Tibial artery (tissue), 4 donors: ENCODE measurements at regions not wholly inside any gene's neighbourhood (a gene's known extent, or its start where the extent isn't known, plus 50 kb on each side); places are given as distances from the start of the nearest gene placed in this dataset.

ENCODE experiments used
- DNase-seq, 2 donors: peaks; one replicate each; pipeline ENCODE4 v3.0.0-alpha.2; 2019
- H3K27ac ChIP-seq, 2 donors: fragments of 200-600 bp; sonication (generic) in 1 of 2; 1 replicate in 1 of 2; 2 replicates in 1 of 2; pipeline ENCODE4 v1.5.1; 2018 to 2019; ENCODE audit warnings: mild to moderate bottlenecking in 1 of 2
- H3K27me3 ChIP-seq, 2 donors: fragments of 200-600 bp; sonication (generic) in 1 of 2; one replicate each; pipeline versions ENCODE4 v1.5.1 to v1.6.0; 2016 to 2019
- H3K36me3 ChIP-seq, 3 donors: fragments of 200-600 bp; sonication (generic) in 2 of 3; one replicate each; pipeline ENCODE4 v1.5.1; 2016 to 2019; ENCODE audit warnings: mild to moderate bottlenecking in 2 of 3
- H3K4me1 ChIP-seq, 4 donors: fragments of 200-600 bp; sonication (generic) in 2 of 4; 1 replicate in 3 of 4; 2 replicates in 1 of 4; pipeline ENCODE4 v1.5.1; 2016 to 2019
- H3K4me3 ChIP-seq, 2 donors: fragments of 200-600 bp; sonication (generic) in 1 of 2; 1 replicate in 1 of 2; 2 replicates in 1 of 2; pipeline ENCODE4 v1.5.1; 2018 to 2019; ENCODE audit warnings: mild to moderate bottlenecking in 2 of 2
- H3K9me3 ChIP-seq, 3 donors: fragments of 200-600 bp; sonication (generic) in 1 of 3; one replicate each; pipeline ENCODE4 v1.5.1; 2016 to 2019
- CTCF ChIP-seq, 2 experiments: fragments of 200-600 bp in 1 of 2; fragments of 450-650 bp in 1 of 2; IDR thresholded peaks; one replicate each; pipeline ENCODE4 v1.5.1; 2017 to 2019; ENCODE audit warnings: antibody characterized with exemption in 2 of 2, mild to moderate bottlenecking in 1 of 2, moderate library complexity in 1 of 2
- intact Hi-C: fragments of 100-400 bp; cut with DNase I; formaldehyde crosslinking; loops from one replicate; pipeline ENCODE4 v1.15.0; 2023; ENCODE audit warnings: low total_unique reads

GRCh38 chr4:124044330-124044729 is 647.7 kb downstream of the SPRY1 start:
- Histone ChIP-seq H3K4me3 (no peak overlapping the region), H3K9me3 (no peaks in the 10 kb centered on the region), H3K4me1 (no peaks in the 10 kb centered on the region), H3K27ac (no peak overlapping the region), H3K27me3 (no peaks in the 10 kb centered on the region), H3K36me3 (no peaks in the 10 kb centered on the region)
- intact Hi-C loops: no loop called here
- TF ChIP-seq CTCF (IDR thresholded peaks at IDR 0.05): no peak
- no peak for DNase-seq

GRCh38 chr4:124044867-124045266 is 648.3 kb downstream of the SPRY1 start:
- no peaks in the 10 kb centered on the region for H3K4me1 ChIP-seq
- DNase-seq: no peak
- intact Hi-C loops: no loop called here
- H3K36me3 ChIP-seq: no peaks in the 10 kb centered on the region
- no peaks in the 10 kb centered on the region for H3K27me3 ChIP-seq
- no peaks in the 10 kb centered on the region for H3K9me3 ChIP-seq
- no peak overlapping the region for H3K4me3 ChIP-seq
- no peak for TF ChIP-seq CTCF (IDR thresholded peaks at IDR 0.05)
- no peak overlapping the region for H3K27ac ChIP-seq

GRCh38 chr4:124046190-124046589 is 649.6 kb downstream of the SPRY1 start:
- no peaks in the 10 kb centered on the region for H3K4me1 ChIP-seq
- no peak for DNase-seq
- H3K9me3 ChIP-seq: no peaks in the 10 kb centered on the region
- no peaks in the 10 kb centered on the region for H3K27me3 ChIP-seq
- TF ChIP-seq CTCF (IDR thresholded peaks at IDR 0.05): no peak
- intact Hi-C loops: no loop called here
- H3K4me3 ChIP-seq: no peak overlapping the region
- H3K27ac ChIP-seq: no peak overlapping the region
- H3K36me3 ChIP-seq: no peaks in the 10 kb centered on the region

GRCh38 chr4:124053872-124054538 is 657.4 kb downstream of the SPRY1 start:
- no peak for DNase-seq
- no peak overlapping the region for H3K4me3 ChIP-seq
- no peaks in the 10 kb centered on the region for H3K36me3 ChIP-seq
- H3K27me3 ChIP-seq: no peaks in the 10 kb centered on the region
- peaks cover 0 to 16% (median 10%) of the 10 kb centered on the region in 4 donors for H3K4me1 ChIP-seq
- H3K27ac ChIP-seq: peak overlapping the region; percentile 41 to 56
- TF ChIP-seq CTCF (IDR thresholded peaks at IDR 0.05): no peak
- H3K9me3 ChIP-seq: no peaks in the 10 kb centered on the region
- intact Hi-C loops: no loop called here

- Histone ChIP-seq H3K27me3 (no peaks in the 10 kb centered on the region), H3K36me3 (no peaks in the 10 kb centered on the region), H3K9me3 (no peaks in the 10 kb centered on the region), H3K27ac (peak overlapping the region; percentile 41 to 56), H3K4me1 (peaks cover 0 to 26% (median 14%) of the 10 kb centered on the region in 4 donors), H3K4me3 (no peak overlapping the region)
- DNase-seq: no peak
- intact Hi-C loops: no loop called here
- TF ChIP-seq CTCF (IDR thresholded peaks at IDR 0.05): no peak
Measured at GRCh38 chr4:124055336-124055735, 657.2 kb downstream of the ANKRD50 start.

GRCh38 chr4:124055896-124056295 is 656.6 kb downstream of the ANKRD50 start:
- intact Hi-C loops: no loop called here
- H3K9me3 ChIP-seq: no peaks in the 10 kb centered on the region

More at GRCh38 chr4:124055896-124056295, 656.6 kb downstream of the ANKRD50 start:
- Histone ChIP-seq H3K4me3 (no peak overlapping the region), H3K27me3 (no peaks in the 10 kb centered on the region), H3K36me3 (no peaks in the 10 kb centered on the region), H3K4me1 (peaks cover 0 to 31% (median 19%) of the 10 kb centered on the region in 4 donors), H3K27ac (peak overlapping the region; percentile 41 to 56)
- TF ChIP-seq CTCF (IDR thresholded peaks at IDR 0.05): no peak
- no peak for DNase-seq
